NCI-H446 (cell line): ENCODE measurements at regions not wholly inside any gene's neighbourhood (a gene's known extent, or its start where the extent isn't known, plus 50 kb on each side); places are given as distances from the start of the nearest gene placed in this dataset.

Experiments used
- DNase-seq, 2 experiments: peaks; one replicate each; lab custom pipeline; 2025; lab: John Stamatoyannopoulos, UW

DNA sequence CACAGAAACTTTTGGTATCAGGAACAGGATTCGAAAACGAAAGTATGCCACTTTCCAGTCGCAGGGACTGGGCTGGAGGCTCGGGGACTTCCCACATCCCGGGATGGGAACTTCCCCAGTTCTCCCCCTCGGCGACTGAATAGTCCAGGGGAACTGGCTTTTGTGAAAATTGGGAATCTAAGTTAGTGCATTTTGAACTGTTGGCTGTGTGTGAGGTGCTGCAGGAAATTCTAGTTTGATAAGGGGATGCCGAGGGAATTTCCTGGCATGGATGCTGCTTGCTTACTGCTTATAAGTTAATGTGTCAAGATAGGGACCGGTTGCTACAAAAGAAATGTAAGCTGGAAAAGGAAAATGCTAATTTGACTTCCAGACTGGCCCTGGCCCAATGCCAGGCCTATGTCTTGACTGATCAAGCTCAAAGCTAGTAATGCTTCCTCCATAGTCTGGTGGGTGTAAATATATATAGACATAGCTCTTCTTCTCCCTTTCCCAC lies 73.4 kb upstream of the EIF5 start:
- no peak for DNase-seq

DNA sequence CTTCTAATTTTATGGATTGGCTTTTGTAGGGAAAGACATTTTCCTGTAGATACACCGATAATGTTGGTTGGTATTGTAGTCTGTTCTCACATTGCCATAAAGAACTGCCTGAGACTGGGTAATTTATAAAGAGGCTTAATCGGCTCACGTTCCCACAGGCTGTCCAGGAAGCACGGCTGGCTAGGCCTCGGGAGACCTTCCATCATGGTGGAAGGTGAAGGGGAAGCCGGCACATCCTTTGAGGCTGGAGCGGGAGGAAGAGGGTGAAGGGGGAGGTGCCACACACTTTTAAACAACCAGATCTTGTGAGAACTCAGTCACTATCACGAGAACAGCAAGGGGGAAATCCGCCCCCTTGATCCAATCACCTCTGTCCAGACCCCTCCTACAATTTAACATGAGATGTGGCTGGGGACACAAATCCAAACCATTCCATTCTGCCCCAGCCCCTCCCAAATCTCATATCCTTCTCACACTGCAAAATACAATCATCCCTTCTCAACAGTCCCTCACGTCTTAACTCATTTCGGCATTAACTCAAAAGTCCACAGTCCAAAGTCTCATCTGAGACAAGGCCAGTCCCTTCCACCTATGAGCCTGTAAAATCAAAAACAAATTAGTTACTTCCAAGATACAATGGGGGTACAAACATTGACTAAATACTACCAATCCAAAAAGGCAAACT lies 66.7 kb upstream of the EIF5 start:
- no peak for DNase-seq

DNA sequence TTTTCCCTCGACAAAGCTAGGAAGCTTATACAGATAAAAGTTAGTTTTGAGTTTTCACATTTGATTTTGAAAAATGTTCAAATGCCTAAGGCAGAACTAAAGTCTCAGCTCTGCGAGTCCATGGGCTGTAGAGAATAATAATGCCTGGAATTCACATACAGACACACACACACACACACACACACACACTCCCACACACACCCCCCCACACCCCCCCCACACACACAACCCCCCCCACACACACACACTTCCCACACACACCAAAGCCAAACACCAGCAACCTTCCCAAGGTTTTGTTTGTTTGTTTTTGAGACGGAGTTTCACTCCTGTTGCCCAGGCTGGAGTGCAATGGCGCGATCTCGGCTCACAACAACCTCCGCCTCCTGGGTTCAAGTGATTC lies 62.8 kb upstream of the EIF5 start:
- DNase-seq, result no peak

DNA sequence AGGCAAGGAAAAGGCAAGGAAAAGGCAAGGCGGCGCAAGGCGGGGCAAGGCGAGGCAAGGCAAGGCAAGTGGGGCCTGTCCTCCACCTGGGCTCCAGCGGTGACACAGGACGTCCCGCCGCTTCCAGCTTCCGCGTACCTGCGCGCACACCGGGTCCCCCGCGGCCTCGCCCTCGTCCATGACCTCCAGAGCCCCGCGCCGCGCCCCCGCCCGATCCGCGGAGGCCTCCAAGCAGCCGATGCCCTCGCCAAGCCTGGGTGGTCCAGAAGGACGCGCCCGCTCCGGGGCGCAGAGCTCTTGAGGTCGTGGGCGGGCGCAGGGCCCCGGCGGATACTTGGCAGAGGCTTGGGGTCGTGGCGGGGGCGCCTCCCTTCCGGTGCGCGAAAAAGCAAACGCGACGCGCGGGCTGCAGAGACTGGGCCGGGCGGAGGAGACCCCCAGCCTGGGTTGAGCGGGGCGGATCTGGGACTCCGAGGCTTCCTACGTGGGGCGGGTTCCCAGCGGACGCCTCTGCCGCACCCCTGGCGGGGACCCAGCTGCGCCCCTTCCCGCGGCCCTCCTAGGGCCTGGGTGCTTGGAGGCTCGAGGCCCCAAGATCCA lies 60.8 kb upstream of the EIF5 start:
- DNase-seq, result no peak

DNA sequence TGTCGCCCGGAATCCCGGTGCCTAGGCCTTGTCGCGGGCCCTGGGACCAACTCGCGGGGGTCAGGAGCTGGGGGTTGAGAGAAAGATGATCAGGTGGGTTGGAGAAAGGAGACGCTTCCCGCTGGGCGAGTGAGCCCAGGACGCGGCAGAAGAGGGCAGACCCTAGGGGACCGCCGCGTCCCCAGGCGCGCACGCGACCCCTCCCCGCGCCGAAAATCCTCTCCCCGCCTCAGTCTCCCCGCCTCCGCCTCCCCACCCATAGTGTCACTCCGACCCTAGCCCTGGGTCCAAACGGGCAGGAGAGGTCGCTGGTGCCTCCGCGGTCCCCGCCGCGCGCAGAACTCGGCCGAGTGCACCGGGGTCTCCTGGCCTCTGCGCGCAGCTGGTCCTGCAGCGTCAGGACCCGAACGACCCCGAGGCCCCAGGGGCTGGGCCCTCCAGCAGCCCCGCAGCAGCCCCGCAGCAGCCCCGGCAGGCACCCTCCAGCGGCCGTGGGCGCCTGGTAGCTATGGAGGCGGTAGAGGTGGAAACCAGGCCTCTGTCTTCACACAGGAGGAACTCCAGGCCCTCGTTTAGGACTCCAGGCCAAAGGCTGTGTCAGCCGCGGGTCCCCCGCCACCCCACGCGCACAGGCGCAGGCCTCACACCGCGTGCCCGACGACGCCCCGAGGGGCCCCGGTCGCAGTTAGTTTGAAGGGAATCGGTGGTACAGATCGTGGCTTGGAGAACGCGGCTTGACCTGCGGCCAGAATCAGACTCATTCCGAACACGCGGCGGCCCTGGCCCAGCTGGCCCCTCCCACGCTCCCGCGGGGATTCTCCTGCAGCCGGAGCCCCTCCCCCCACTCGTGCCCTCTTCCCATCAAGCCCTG lies 60.1 kb upstream of the EIF5 start:
- no peak for DNase-seq

DNA sequence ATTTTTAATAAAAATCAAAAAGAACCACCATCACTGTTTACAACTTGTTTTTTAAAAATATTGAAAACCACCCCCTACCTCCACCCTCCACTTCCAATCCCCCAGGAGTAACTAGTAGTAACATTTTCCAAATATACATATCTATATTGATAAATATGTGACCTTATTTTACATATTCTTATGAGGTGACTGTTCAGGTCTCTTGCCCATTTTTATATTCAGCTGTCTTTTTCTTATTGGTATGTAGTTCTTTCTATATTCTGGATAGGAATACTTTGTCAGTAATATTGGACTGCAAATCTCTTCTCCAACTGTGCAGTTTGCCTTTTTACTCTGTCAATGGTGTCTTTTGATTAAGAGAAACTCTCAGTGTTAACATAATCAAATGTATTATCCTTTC lies 59.0 kb upstream of the EIF5 start:
- no peak for DNase-seq

DNA sequence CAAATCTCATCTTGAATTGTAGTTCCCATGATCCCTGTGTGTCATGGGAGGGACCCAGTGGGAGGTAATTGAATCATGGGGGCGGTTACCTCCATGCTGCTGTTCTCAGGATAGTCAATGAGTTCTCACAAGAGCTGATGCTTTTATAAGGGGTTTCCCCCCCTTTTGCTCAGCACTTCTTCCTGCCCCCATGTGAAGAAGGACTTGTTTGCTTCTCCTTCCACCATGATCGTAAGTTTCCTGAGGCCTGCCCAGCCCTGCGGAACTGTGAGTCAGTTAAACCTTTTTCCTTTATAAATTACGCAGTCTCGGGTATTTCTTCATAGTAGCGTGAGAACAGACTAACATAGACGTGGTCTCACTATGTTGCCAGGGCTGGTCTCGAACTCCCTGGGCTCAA lies 56.1 kb upstream of the EIF5 start:
- DNase-seq, result no peak

DNA sequence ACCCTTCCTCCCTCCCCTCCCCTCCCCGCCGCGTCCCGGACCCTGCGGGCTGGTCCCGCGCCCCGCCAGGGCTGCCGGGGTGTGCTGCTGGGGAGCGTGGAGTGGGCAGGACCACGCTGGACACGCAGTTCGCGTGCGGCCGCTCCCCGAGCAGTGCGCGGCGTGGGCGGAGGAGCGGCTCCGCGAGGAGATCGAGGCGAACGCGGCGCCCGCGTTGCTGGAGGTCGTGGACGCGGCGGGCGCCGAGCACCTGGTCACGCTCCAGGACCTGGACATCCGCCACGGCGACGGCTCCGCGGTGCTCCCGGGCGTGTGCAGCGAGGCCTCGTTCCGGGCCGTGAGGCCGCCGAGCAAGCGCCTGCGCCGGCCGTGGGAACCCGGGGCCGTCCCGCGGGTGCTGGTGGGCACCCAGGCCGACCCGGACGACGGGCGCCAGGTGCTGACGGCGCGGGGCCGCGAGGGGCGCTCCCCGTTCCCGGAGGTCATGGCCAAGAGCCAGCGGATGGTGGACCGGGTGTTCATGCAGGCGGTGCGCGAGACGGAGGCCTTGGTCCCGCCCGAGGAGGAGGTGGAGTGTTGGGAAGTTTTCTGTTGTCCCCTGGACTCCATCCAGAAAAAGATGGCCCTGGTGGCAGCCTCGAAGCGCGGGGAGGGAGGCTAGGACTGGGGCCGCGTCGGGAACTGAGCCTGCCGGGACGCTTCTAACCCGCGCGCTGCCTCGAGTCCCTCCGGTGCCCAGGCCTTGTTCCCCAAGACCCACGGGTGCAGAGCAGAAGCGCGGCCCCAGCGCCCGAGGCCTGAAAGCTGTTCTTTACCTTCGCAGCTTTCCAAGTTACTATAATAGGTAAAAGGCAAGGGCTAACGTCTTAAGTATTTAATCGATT lies 54.7 kb upstream of the EIF5 start:
- DNase-seq, result no peak

DNA sequence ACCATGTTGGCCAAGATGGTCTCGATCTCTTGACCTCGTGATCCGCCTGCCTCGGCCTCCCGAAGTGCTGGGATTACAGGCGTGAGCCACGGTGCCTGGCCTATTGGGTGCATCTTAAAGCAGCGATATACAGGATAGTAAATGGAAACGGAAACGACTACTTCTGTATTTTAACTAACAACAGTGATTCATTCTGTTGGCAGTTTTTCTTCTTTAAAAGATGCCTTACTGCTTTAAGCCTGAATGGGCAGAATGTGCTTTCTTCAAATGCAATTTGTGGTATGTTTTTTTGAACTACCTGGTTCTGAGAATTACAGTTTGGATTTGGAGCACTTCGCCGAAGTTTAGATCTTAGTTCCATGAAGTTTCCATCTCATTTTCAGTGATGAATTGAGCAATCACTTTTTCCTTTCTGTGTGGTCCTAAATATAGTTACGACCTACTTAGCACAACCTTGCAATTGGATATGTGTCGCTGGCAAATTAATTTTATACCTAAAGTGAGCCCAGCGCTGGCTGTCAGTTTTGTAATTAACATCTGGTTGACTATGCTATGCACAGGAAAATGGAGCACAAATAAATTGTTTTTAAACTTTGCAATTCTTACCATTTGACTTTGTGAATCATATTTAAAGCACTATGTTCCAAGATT lies 53.6 kb upstream of the EIF5 start:
- DNase-seq, result no peak

DNA sequence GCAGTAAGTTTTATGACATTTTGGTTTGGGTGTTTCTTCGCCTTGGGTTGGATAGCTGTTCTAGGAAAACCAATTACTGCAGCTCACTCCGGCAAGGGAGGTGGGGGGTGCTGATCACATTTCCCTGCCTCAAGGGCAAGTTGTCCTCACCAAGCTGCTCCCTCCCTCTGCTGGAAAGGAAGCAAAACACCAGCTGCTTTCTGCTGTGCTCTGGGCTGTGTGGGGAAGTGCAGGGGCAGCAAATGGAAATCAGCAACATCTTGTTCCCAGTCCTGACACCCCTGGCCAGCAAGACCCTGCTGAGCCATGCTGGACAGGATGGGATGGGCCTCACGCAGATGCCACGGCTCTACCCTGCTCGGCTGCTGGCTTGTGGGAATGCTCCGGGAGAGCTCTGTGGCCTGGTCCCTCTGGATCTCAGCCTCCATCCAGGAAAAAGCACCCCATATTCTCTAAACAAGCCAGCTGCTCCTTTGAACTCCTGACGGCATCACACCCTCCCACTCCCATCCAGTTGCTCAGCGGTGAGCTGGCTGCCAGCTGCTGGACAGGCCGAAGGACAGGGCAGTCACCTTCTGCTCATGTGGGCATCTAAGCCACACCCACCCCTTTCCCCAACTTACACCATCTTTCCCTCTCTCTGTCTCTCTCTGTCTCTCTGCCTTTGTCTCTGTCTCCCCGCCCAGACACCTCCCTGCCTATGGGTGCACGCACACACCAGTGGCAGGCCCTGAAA lies 52.4 kb upstream of the EIF5 start:
- peak in 1 of 2 experiments; percentile 26 for DNase-seq

DNA sequence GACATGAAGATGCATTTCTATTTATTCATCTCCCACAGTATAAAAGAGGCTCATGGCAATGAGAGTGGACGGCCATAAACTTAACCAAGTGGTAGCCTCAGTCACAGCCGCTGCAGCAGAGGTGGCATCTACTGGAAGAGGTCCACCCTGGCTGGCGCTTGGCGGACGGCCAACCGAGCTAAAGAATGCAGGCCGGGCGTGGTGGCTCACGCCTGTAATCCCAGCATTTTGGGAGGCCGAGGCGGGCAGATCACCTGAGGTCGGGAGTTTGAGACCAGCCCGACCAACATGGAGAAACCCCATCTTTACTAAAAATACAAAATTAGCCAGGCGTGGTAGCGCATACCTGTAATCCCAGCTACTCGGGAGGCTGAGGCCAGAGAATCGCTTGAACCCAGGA lies 51.7 kb upstream of the EIF5 start:
- DNase-seq, result peak in 1 of 2 experiments; percentile 14

DNA sequence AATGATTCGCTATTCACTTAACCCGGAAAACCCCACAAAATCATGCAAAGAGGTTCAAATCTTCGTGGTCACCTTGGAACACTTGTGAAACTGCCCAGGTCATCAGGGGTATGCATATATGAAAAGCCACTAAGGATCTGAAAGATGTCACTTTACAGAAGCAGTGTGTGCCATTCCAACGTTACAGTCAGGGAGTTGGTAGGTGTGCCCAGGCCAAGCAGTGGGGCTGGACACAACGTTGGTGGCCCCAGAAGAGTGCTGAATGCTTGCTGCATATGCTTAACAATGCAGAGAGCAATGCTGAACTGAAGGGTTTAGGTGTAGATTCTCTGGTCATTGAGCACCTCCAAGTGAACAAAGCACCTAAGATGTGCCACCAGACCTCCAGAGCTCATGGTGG lies 51.1 kb upstream of the EIF5 start:
- no peak for DNase-seq

DNA sequence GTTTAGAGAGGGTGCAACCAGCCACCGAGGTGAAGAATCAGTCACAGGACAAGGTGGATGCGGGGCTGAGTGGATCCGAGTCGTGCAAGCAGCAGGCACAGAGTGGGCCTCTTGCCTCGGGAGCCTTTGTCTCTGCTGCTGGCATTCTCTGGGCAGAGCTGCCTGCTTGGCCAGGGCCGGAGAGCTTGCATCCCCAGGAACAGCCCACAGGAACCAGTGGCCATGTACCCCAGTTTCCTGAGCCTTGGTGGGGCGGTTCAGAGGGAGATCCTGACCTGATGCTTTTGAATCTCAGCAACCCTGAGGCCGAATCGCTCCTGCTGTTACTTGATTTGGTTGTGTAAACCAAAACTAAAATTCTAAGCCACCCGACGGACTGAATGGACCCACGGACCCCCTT lies 50.1 kb upstream of the EIF5 start:
- no peak for DNase-seq
